Liver (tissue), 8 donors: ENCODE measurements at regions not wholly inside any gene's neighbourhood (a gene's known extent, or its start where the extent isn't known, plus 50 kb on each side); places are given as distances from the start of the nearest gene placed in this dataset.

Experiments used
- DNase-seq: peaks from one replicate; pipeline ENCODE4 v3.0.0-alpha.2; 2017; ENCODE audit warnings: low spot score
- H3K27ac ChIP-seq, 2 donors: one replicate each; pipeline ENCODE4 v1.7.0; 2013; ENCODE audit warnings: inconsistent platforms in 2 of 2, low read length in 2 of 2, control low read depth in 1 of 2, low read depth in 1 of 2, mild to moderate bottlenecking in 1 of 2
- H3K27me3 ChIP-seq, 4 donors: one replicate each; pipeline versions ENCODE4 v1.6.1 to v1.7.0; 2013; ENCODE audit warnings: low read length in 3 of 4, inconsistent platforms in 1 of 4, mild to moderate bottlenecking in 1 of 4, moderate library complexity in 1 of 4; ENCODE audit not compliant: control insufficient read depth in 4 of 4, insufficient read depth in 4 of 4
- H3K36me3 ChIP-seq, 4 donors: one replicate each; pipeline versions ENCODE4 v1.6.1 to v1.7.0; 2013; ENCODE audit warnings: low read length in 3 of 4, mild to moderate bottlenecking in 3 of 4, low read depth in 1 of 4, moderate library complexity in 1 of 4; ENCODE audit not compliant: control insufficient read depth in 4 of 4, insufficient read depth in 3 of 4
- H3K4me1 ChIP-seq, 4 donors: one replicate each; pipeline versions ENCODE4 v1.6.1 to v1.7.0; 2013; ENCODE audit warnings: low read length in 3 of 4, mild to moderate bottlenecking in 3 of 4, moderate library complexity in 1 of 4; ENCODE audit not compliant: control insufficient read depth in 4 of 4, insufficient read depth in 4 of 4
- H3K4me3 ChIP-seq, 3 donors: one replicate each; pipeline versions ENCODE4 v1.6.1 to v1.7.0; 2013; ENCODE audit warnings: low read length in 3 of 3, control low read depth in 1 of 3, low read depth in 1 of 3, mild to moderate bottlenecking in 1 of 3
- H3K9ac ChIP-seq, 2 donors: one replicate each; pipeline ENCODE4 v1.7.0; 2013; ENCODE audit warnings: low read length in 2 of 2, mild to moderate bottlenecking in 2 of 2, moderate library complexity in 2 of 2, control low read depth in 1 of 2, low read depth in 1 of 2
- H3K9me3 ChIP-seq, 4 donors: one replicate each; pipeline versions ENCODE4 v1.6.1 to v1.7.0; 2013; ENCODE audit warnings: low read length in 3 of 4; ENCODE audit not compliant: control insufficient read depth in 4 of 4
- FOXA1 ChIP-seq: IDR thresholded peaks from 2 replicates; pipeline ENCODE4 v1.6.1; 2016; ENCODE audit warnings: antibody characterized with exemption
- FOXA2 ChIP-seq: IDR thresholded peaks from 2 replicates; pipeline ENCODE4 v1.6.1; 2016; ENCODE audit warnings: antibody characterized with exemption
- GABPA ChIP-seq, 2 donors: IDR thresholded peaks in 1 of 2; conservative IDR thresholded peaks in 1 of 2; 2 replicates each; pipeline ENCODE4 v1.6.1; 2016; ENCODE audit warnings: antibody characterized with exemption in 2 of 2, mild to moderate bottlenecking in 1 of 2, moderate library complexity in 1 of 2
- HNF4A ChIP-seq, 2 donors: conservative IDR thresholded peaks; 2 replicates each; pipeline ENCODE4 v1.6.1; 2016; ENCODE audit warnings: antibody characterized with exemption in 2 of 2, mild to moderate bottlenecking in 2 of 2
- HNF4G ChIP-seq: IDR thresholded peaks from 2 replicates; pipeline ENCODE4 v1.6.1; 2016; ENCODE audit warnings: antibody characterized with exemption
- JUND ChIP-seq, 2 donors: IDR thresholded peaks; 2 replicates each; pipeline ENCODE4 v1.6.1; 2016; ENCODE audit warnings: antibody characterized with exemption in 2 of 2
- RAD21 ChIP-seq, 2 donors: IDR thresholded peaks; 2 replicates each; pipeline ENCODE4 v1.6.1; 2016; ENCODE audit warnings: antibody characterized with exemption in 2 of 2, mild to moderate bottlenecking in 2 of 2
- RXRA ChIP-seq, 2 donors: IDR thresholded peaks; 2 replicates each; pipeline ENCODE4 v1.6.1; 2017 to 2018; ENCODE audit warnings: antibody characterized with exemption in 2 of 2, mild to moderate bottlenecking in 1 of 2
- SP1 ChIP-seq: IDR thresholded peaks from 2 replicates; pipeline ENCODE4 v1.6.1; 2018; ENCODE audit warnings: antibody characterized with exemption, mild to moderate bottlenecking
- TAF1 ChIP-seq: conservative IDR thresholded peaks from 2 replicates; pipeline ENCODE4 v1.6.1; 2016; ENCODE audit warnings: antibody characterized with exemption, mild to moderate bottlenecking
- YY1 ChIP-seq: IDR thresholded peaks from 2 replicates; pipeline ENCODE4 v1.6.1; 2016; ENCODE audit warnings: antibody characterized with exemption, mild to moderate bottlenecking
- WGBS: extraction: QIAGEN DNeasy Blood & Tissue Kit; methylation state at CpG from one replicate; pipeline ENCODE4 v1.1.7; 2013; 5-methylcytosine and 5-hydroxymethylcytosine counted together
- TF ChIP-seq, protein P1 (sequence below): IDR thresholded peaks from 2 replicates; pipeline ENCODE4 v1.6.1; 2016; ENCODE audit warnings: antibody characterized with exemption
- TF ChIP-seq, protein P2 (sequence below): fragments of 150-350 bp; IDR thresholded peaks from 2 replicates; pipeline ENCODE4 v1.5.1; 2017; ENCODE audit warnings: improper control_type of control experiment, low read depth, low read length; ENCODE audit not compliant: missing input control
- TF ChIP-seq, protein P3 (sequence below): IDR thresholded peaks from 2 replicates; pipeline ENCODE4 v1.6.1; 2016; ENCODE audit warnings: antibody characterized with exemption
- TF ChIP-seq, protein P4 (sequence below): IDR thresholded peaks from 2 replicates; pipeline ENCODE4 v1.6.1; 2016; ENCODE audit warnings: antibody characterized with exemption
- donor health status: healthy.
- donor health status: healthy.
- donor health status: healthy.
- donor health status: healthy.
- donor health status: healthy.

DNA sequence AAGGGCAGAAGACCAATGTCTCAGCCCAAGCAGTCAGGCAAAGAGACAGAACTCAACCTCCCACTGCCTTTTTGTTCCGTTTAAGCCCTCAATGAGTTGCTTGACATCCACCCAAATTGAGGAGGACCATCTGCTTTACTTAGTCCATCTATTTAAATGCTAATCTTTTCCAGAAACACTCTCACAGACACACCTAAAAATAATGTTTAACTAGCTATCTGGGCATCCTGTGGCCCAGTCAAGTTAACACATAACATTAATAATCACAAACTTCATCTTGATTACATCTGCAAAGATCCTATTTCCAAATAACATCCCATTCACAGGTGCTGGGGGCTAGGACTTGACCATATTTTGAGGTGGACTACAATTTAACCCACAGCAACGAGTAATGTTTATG is 115.7 kb downstream of the RAB11FIP2 start:
- H3K4me3 ChIP-seq = no peak overlapping the region
- 82% methylated on average over 2 of the region's 2 CpGs for WGBS
- TF ChIP-seq, protein P1, sequence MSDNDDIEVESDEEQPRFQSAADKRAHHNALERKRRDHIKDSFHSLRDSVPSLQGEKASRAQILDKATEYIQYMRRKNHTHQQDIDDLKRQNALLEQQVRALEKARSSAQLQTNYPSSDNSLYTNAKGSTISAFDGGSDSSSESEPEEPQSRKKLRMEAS = no peak
- TF ChIP-seq, protein P2, sequence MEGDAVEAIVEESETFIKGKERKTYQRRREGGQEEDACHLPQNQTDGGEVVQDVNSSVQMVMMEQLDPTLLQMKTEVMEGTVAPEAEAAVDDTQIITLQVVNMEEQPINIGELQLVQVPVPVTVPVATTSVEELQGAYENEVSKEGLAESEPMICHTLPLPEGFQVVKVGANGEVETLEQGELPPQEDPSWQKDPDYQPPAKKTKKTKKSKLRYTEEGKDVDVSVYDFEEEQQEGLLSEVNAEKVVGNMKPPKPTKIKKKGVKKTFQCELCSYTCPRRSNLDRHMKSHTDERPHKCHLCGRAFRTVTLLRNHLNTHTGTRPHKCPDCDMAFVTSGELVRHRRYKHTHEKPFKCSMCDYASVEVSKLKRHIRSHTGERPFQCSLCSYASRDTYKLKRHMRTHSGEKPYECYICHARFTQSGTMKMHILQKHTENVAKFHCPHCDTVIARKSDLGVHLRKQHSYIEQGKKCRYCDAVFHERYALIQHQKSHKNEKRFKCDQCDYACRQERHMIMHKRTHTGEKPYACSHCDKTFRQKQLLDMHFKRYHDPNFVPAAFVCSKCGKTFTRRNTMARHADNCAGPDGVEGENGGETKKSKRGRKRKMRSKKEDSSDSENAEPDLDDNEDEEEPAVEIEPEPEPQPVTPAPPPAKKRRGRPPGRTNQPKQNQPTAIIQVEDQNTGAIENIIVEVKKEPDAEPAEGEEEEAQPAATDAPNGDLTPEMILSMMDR = no peak
- TF ChIP-seq RAD21 (IDR thresholded peaks at IDR 0.05) = no peak
- TF ChIP-seq TAF1 = no peak
- TF ChIP-seq SP1 = no peak
- TF ChIP-seq, protein P3, sequence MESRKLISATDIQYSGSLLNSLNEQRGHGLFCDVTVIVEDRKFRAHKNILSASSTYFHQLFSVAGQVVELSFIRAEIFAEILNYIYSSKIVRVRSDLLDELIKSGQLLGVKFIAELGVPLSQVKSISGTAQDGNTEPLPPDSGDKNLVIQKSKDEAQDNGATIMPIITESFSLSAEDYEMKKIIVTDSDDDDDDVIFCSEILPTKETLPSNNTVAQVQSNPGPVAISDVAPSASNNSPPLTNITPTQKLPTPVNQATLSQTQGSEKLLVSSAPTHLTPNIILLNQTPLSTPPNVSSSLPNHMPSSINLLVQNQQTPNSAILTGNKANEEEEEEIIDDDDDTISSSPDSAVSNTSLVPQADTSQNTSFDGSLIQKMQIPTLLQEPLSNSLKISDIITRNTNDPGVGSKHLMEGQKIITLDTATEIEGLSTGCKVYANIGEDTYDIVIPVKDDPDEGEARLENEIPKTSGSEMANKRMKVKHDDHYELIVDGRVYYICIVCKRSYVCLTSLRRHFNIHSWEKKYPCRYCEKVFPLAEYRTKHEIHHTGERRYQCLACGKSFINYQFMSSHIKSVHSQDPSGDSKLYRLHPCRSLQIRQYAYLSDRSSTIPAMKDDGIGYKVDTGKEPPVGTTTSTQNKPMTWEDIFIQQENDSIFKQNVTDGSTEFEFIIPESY = no peak
- no peak for TF ChIP-seq FOXA2
- TF ChIP-seq GABPA (IDR thresholded peaks at IDR 0.05 in 1 of 2, conservative IDR thresholded peaks at IDR 0.05 in 1 of 2) = no peak
- no peak for TF ChIP-seq JUND (IDR thresholded peaks at IDR 0.05)
- TF ChIP-seq, protein P4, sequence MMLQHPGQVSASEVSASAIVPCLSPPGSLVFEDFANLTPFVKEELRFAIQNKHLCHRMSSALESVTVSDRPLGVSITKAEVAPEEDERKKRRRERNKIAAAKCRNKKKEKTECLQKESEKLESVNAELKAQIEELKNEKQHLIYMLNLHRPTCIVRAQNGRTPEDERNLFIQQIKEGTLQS = no peak
- no peak for TF ChIP-seq YY1
- no peak for TF ChIP-seq HNF4A (conservative IDR thresholded peaks at IDR 0.05)
- no peak for TF ChIP-seq HNF4G

DNA sequence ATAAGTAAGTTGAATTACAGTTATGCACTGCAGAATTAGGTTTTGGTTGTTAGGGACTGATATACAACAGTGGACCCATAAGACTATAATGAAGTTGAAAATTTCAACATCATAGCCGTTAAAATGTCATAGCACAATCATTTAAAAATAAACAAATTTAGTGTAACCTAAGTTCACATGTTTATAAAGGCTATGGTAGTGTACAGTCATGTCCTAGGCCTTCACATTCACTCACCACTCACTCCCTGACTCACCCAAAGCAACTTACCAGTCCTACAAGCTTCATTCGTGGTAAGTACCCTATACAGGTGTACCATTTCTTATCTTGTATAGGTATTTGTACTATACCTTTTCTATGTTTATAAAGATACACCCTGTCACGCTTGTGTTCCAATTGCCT is 113.7 kb downstream of the RAB11FIP2 start:
- Histone ChIP-seq H3K9me3 (peaks cover 0 to 2% (median under 1%) of the 10 kb centered on the region in 4 donors), H3K9ac (no peak overlapping the region), H3K4me1 (no peaks in the 10 kb centered on the region), H3K27me3 (peaks cover 0 to 4% (median 0%) of the 10 kb centered on the region in 4 donors), H3K27ac (no peak overlapping the region), H3K4me3 (no peak overlapping the region), H3K36me3 (no peaks in the 10 kb centered on the region)
- 68% methylated on average over 3 of the region's 3 CpGs for WGBS
- TF ChIP-seq YY1 = no peak
- TF ChIP-seq FOXA1 = no peak
- TF ChIP-seq RXRA (IDR thresholded peaks at IDR 0.05) = no peak
- TF ChIP-seq, protein P1 = no peak
- TF ChIP-seq FOXA2 = no peak
- TF ChIP-seq, protein P4 = no peak
- TF ChIP-seq JUND (IDR thresholded peaks at IDR 0.05) = no peak
- no peak for TF ChIP-seq TAF1
- TF ChIP-seq GABPA (IDR thresholded peaks at IDR 0.05 in 1 of 2, conservative IDR thresholded peaks at IDR 0.05 in 1 of 2) = no peak
- no peak for TF ChIP-seq RAD21 (IDR thresholded peaks at IDR 0.05)
- TF ChIP-seq, protein P2 = no peak
- no peak for DNase-seq

More for the DNA sequence above, 115.7 kb downstream of the RAB11FIP2 start:
- Histone ChIP-seq H3K9ac (no peak overlapping the region), H3K9me3 (peaks cover 0 to 2% (median 0%) of the 10 kb centered on the region in 4 donors), H3K4me1 (no peaks in the 10 kb centered on the region), H3K27ac (no peak overlapping the region), H3K36me3 (no peaks in the 10 kb centered on the region), H3K27me3 (peaks cover 0 to 4% (median 0%) of the 10 kb centered on the region in 4 donors)
- DNase-seq = no peak
